ENCODE measurements at regions not wholly inside any gene's neighbourhood (a gene's known extent, or its start where the extent isn't known, plus 50 kb on each side); places are given as distances from the start of the nearest gene placed in this dataset.

DNA sequence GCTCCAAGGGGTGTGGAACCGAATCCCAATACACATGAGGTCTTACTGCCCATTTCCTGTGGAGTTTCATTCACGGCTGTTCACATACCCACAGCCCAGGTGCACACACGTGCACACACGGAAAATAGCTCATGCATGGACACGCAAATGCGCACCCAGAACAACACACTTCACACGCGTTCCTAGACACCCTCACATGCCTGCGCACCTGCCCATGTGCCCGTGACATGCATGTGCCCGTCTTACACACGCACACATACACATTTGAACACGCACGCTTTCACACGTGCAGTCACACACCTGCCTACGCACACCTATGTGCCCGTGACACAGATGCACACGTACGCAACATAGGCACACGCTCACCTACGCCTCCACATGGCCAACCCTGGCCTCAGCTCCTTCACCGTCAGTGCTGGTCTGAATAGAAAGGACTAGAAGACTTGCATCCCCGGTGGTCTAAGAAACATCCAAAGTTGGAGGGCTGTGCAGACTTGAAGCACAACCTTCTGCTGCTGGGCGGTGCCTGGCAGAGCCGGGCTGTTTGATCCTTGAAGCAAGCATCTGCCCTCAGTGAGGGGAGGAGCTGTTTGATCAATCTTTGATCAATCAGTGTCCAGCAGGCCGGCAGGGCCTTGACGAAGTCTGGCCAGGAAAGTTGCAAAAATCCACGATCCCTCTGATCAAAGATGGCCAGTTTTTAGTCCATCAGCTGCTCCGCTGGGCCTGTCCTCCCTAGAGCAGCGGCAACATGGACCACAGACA is 164.7 kb downstream of the OLFM1 start:
- H3F3A ChIP-seq (ENCODE audit: low read depth) = peaks cover 4% of the 10 kb centered on the region
- DNase-seq (ENCODE audit: low spot score) = no peak
- no peaks in the 10 kb centered on the region for H4K20me1 ChIP-seq (ENCODE audit: low read depth)
- no peaks in the 10 kb centered on the region for H3K27me3 ChIP-seq
- TF ChIP-seq, protein P1, sequence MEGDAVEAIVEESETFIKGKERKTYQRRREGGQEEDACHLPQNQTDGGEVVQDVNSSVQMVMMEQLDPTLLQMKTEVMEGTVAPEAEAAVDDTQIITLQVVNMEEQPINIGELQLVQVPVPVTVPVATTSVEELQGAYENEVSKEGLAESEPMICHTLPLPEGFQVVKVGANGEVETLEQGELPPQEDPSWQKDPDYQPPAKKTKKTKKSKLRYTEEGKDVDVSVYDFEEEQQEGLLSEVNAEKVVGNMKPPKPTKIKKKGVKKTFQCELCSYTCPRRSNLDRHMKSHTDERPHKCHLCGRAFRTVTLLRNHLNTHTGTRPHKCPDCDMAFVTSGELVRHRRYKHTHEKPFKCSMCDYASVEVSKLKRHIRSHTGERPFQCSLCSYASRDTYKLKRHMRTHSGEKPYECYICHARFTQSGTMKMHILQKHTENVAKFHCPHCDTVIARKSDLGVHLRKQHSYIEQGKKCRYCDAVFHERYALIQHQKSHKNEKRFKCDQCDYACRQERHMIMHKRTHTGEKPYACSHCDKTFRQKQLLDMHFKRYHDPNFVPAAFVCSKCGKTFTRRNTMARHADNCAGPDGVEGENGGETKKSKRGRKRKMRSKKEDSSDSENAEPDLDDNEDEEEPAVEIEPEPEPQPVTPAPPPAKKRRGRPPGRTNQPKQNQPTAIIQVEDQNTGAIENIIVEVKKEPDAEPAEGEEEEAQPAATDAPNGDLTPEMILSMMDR (IDR thresholded peaks at IDR 0.05) = no peak
- no peak for TF ChIP-seq EZH2 (IDR thresholded peaks at IDR 0.05)
- TF ChIP-seq EZH2phosphoT487 (IDR thresholded peaks at IDR 0.05) = no peak
- no peaks in the 10 kb centered on the region for H3K9me3 Mint-ChIP-seq
- peaks cover 4% of the 10 kb centered on the region for H3K27me3 Mint-ChIP-seq (ENCODE audit: insufficient read depth, low read depth)
- peaks cover 11% of the 10 kb centered on the region for H3K4me1 ChIP-seq
- H3K79me2 ChIP-seq (ENCODE audit: low read depth) = no peaks in the 10 kb centered on the region
- H3K4me2 ChIP-seq = no peak overlapping the region
- no peak overlapping the region for H3K4me3 ChIP-seq
- peak overlapping the region; percentile 62 for H3K27ac Mint-ChIP-seq
- H3K9ac ChIP-seq = no peak overlapping the region
- peaks cover 19% of the 10 kb centered on the region for H3K4me1 Mint-ChIP-seq
- H2AFZ ChIP-seq (replicated peaks) = no peak overlapping the region
- H3K36me3 Mint-ChIP-seq = no peaks in the 10 kb centered on the region
- no peak overlapping the region for H3K27ac ChIP-seq
- no peaks in the 10 kb centered on the region for H3K36me3 ChIP-seq
- H3K4me3 Mint-ChIP-seq = no peak overlapping the region
- no peaks in the 10 kb centered on the region for H3K9me3 ChIP-seq (ENCODE audit: low read depth)

DNA sequence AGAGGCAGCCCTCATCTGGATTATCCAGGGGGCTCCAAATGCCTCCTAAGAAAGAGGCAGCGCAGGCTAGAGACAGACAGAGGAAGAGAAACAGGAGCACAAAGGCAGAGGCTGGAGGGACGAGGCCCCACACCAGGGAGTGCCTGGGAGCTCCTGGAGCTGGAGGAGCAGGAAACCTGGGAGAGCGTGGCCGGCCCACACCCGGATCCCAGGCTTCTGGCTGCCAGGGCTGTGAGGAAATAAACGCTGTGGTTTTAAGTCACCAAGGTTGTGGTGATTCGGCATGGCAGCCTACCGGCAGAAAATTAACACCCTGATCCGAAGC is 165.5 kb downstream of the OLFM1 start:
- no peaks in the 10 kb centered on the region for H3K27me3 ChIP-seq
- Mint-ChIP-seq H3K4me1 (peaks cover 17% of the 10 kb centered on the region), H3K36me3 (no peaks in the 10 kb centered on the region), H3K27me3 (ENCODE audit: insufficient read depth, low read depth) (peaks cover 4% of the 10 kb centered on the region), H3K9me3 (no peaks in the 10 kb centered on the region), H3K4me3 (no peak overlapping the region), H3K27ac (peak overlapping the region; percentile 62)
- H3K9me3 ChIP-seq (ENCODE audit: low read depth) = no peaks in the 10 kb centered on the region
- peak; percentile 29 for DNase-seq (ENCODE audit: low spot score)
- H3F3A ChIP-seq (ENCODE audit: low read depth) = peaks cover 4% of the 10 kb centered on the region
- no peaks in the 10 kb centered on the region for H4K20me1 ChIP-seq (ENCODE audit: low read depth)
- H3K4me1 ChIP-seq = peaks cover 11% of the 10 kb centered on the region
- H3K4me3 ChIP-seq = no peak overlapping the region
- no peaks in the 10 kb centered on the region for H3K36me3 ChIP-seq
- H3K4me2 ChIP-seq = no peak overlapping the region
- H3K79me2 ChIP-seq (ENCODE audit: low read depth) = no peaks in the 10 kb centered on the region
- TF ChIP-seq EZH2phosphoT487 (IDR thresholded peaks at IDR 0.05) (no peak), EZH2 (IDR thresholded peaks at IDR 0.05) (no peak)
- TF ChIP-seq, protein P1 (IDR thresholded peaks at IDR 0.05) = no peak
- peak overlapping the region; percentile 26 for H2AFZ ChIP-seq (replicated peaks)
- H3K27ac ChIP-seq = no peak overlapping the region
- no peak overlapping the region for H3K9ac ChIP-seq

DNA sequence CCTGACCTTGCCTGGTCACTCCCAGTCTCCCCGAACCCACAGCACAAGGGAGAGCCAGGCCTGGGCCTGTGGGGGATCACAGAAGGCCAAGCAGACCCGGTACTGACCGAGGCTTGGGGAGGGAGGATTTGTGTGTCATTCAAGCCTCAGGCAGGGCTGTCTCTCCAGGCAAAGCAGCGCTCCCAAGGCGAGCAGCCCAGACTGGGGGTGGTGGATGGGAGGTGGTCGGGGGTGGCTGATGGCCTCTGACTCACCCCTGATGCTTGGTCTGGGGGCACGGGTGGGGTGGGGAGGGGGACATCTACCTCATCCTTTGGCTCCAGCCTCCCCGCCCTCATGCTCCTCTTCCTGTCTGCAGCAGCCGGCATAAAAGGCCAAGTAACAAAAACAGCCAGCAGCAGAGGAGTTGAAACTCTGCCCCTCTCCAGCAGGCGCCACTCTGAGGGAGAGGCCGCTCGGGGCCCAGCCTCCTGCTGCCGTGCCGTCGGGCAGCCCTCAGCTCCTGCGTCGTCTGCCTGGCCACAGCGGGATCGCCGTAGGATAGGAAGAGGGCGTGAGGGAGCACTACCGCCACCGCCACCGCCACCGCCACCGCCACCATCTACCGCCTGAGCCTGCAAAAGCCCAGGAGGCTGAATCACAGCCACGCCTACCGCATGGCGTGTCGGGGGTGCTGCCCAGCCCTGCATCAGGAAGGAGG is 166.0 kb downstream of the OLFM1 start:
- Histone ChIP-seq H2AFZ (replicated peaks) (peak overlapping the region; percentile 26), H3K36me3 (no peaks in the 10 kb centered on the region), H3K27me3 (no peaks in the 10 kb centered on the region), H3F3A (ENCODE audit: low read depth) (peaks cover 4% of the 10 kb centered on the region), H3K9me3 (ENCODE audit: low read depth) (no peaks in the 10 kb centered on the region), H3K4me3 (no peak overlapping the region), H3K9ac (no peak overlapping the region), H3K27ac (no peak overlapping the region), H3K4me2 (no peak overlapping the region), H3K4me1 (peaks cover 11% of the 10 kb centered on the region), H3K79me2 (ENCODE audit: low read depth) (no peaks in the 10 kb centered on the region), H4K20me1 (ENCODE audit: low read depth) (no peaks in the 10 kb centered on the region)
- DNase-seq (ENCODE audit: low spot score) = peak; percentile 68
- Mint-ChIP-seq H3K4me3 (no peak overlapping the region), H3K27ac (no peak overlapping the region), H3K27me3 (ENCODE audit: insufficient read depth, low read depth) (peaks cover 4% of the 10 kb centered on the region), H3K36me3 (no peaks in the 10 kb centered on the region), H3K9me3 (no peaks in the 10 kb centered on the region), H3K4me1 (peaks cover 12% of the 10 kb centered on the region)
- TF ChIP-seq, protein P1 (IDR thresholded peaks at IDR 0.05) = peak; percentile 22
- TF ChIP-seq EZH2phosphoT487 (IDR thresholded peaks at IDR 0.05) = no peak
